ENCODE measurements at regions not wholly inside any gene's neighbourhood (a gene's known extent, or its start where the extent isn't known, plus 50 kb on each side); places are given as distances from the start of the nearest gene placed in this dataset.

DNA sequence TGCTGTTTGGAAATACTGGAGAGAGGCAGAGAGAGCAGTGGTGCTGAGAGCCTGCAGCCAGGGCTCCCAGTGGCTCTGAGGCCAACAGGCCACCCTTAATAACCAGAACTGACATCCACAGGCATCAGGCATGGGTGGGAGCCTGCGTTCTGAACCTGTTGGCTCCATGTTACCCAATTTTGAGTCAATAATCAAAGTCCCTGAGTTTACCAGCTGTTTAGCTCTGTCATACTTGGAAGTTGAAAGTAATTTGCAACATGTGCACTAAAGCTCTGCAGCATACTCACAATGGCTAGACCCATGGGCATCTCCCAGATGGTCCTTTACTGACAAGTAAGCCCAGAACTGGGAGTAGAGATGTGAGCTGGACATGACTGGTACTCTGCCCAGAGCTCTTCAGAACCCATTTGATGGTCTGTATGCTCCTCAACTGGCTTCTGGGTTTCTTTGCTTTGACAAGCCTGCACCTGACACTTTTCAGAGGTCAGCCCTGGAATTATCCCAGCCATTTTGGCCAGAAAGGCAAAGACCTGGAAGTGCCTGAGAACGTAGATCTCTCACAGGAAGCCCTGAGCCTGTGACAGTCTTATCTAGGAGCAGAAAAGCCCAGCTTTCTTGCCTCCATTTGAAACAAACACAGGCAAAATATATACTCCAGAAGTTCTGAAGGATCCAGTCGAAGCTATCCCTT, 122.4 kb upstream of the CITED2 start:
- DNase-seq, result no peak

DNA sequence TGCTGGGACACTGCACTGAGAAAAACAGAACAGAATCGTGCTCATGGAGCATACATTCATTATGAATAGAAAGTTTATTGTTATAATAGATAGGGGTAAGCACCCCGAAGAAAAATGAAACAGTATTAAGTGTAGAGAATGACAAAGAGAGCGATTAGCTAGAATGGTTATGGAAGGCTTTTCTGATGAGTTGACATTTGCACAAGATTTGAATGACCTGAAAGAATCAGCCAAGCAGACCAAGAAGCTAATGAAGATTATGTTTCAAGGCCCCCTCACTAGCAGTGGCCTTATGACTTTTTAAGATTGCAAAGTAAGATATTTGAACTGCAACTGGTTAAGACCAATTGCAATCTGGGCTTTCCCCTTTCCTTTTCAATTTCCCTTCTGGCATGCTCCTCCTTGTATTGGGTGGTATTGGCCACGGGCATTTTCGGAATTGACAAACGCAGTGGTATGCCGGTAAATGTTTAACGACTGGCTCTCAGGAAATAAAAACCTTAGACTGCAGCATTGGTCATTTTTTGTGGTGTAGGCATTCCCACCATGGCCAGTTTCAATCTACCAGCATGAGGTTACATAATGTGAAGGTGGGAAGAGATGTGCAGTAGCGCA, 120.0 kb upstream of the CITED2 start:
- no peak for DNase-seq

DNA sequence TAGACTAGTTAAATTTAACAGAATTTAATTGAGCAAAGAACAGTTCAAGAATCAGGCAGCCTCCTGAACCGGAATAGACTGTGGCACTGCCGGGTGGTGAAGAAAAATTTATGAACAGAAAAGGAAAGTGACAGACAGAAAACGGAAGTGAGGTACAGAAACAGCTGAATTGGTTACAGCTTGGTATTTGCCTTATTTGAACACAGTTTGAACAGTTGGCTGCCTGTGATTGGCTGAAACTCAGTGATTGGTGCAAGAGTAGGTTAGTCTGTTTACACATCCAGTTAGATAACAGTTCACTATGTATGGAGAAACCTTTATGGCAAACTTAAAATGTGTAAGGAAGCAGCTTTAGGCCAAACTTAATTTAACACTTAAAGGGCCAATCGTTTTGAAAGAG, 116.0 kb upstream of the CITED2 start:
- peak; percentile 25 for DNase-seq

GRCh38 chr6:139486476-139486799, 112.0 kb upstream of the CITED2 start:
- no peak for DNase-seq

- DNase-seq, result peak; percentile 5
These were observed 111.5 kb upstream of the CITED2 start for GRCh38 chr6:139485742-139486475.

DNA sequence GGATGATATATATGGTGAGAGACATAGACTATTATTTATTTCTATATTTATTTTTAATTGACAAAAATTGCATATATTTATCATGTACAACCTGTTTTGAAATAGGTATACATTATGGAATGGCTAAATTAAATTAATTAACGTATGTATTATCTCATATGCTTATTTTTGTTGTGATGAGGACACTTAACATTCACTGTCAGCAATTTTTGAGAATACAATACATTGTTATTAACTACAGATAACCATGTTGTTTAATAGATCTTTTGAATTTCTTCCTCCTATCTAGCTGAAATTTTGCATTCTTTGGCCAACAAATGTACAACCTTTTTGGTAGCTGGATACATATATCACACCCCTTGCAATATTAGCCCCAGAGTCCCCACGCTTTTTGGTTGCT, 110.7 kb upstream of the CITED2 start:
- DNase-seq, result no peak

GRCh38 chr6:139483079-139483478, 108.6 kb upstream of the CITED2 start:
- no peak for DNase-seq

GRCh38 chr6:139482287-139482686, 107.8 kb upstream of the CITED2 start:
- DNase-seq, result no peak

GRCh38 chr6:139480356-139481165, 106.1 kb upstream of the CITED2 start:
- DNase-seq, result no peak

DNA sequence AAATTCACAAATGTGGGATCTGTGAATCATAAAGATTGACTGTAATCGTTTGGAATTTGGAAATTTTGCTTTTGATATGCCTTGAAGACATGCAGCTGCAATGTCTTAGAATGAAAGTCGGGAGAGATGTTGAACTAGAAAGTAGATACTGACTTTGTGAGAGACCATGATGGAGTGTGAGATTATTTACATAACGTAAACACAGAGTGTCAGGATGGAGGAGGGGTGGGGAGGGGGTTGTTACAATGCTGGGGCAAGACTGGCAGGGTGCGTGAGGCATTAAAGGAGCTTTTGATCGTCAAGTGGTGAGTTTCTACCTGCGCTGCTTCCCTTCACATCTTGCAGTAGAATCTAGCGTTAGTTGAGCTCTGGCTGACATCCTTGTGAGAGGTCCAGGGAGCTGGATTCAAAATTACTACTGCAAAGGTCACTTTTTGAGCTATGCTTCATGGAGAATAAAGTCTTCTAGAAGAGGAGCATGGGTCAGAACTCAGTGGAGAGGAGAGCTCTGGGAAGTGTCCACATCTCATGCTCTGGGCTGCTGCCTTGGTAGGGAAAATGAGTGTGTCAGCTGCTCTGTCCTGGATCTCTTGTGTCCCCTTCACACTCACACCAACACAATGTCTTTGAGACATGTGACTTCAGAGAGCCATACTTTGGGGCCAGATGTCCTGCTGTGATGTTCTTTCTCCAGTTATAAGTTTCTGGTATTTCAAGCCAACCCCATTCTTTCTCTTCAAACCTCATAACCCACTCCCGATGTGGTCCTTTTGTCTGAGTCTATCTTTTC, 105.2 kb upstream of the CITED2 start:
- no peak for DNase-seq

GRCh38 chr6:139475646-139476045, 101.2 kb upstream of the CITED2 start:
- no peak for DNase-seq

- no peak for DNase-seq
These were observed 100.8 kb upstream of the CITED2 start for GRCh38 chr6:139475241-139475640.

DNA sequence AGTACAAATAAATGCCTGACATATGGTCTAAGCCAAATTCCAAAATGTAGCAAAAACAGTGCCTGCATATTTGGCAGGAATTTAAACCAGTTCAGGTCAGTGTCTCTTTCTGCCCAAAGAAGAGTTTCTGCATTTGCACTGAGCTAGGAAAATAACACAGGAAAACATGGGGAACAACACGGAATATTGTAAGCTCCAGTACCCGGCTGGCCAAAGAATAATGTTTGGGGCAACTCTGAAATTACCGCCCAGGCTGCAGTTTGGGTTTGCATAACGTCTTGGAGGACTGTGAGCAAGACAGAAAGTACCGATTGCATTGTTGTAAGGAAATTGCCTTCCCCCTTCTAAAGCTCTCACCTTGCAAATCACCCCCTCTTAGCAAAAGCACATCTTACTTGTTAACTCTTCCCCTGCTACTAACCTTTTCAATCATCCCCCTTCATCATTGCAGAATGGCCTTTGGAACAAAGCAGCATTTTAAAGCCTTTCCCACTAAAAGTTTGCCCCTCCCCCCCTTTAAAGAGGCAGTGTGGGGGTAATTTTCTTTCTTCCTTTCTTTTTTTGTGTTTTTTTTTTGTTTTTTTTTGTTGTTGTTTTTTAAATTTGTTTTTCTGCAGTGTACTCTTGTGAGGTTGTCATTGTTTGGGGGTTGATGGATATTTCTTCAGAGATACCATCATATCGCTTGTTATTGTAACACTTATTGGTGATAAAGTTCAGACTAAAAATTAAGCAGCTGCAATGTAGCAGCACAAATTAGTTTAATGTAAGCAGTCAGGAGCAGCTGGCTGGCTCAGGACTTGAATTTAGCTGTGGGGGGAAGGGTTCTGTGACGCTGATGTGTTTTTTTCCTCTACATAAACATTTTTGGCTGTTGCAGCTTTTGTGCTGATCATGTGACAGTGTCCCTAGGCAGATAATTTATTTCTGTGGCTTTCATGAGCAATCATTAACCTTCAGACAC, 100.0 kb upstream of the CITED2 start:
- no peak for DNase-seq

DNA sequence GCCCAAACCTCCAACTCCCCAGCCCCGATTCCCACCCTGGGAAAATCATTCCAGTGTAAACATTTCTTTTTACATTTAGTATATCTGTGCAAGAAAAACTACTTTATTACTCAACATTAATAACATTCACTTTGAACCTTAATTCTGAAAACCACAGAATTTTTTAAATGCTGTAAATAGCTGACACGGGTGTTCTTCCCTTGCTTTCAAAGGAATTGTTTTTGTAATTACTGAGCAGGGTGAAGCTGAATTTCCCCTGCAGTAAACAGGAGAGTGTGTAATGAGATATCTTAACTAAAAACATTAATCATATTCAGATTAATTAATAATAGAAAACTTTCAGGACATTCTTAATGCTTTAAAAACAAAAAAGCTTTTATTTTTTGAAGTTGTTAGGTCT, 99.3 kb upstream of the CITED2 start:
- no peak for DNase-seq

GRCh38 chr6:139473231-139473701, 98.8 kb upstream of the CITED2 start:
- DNase-seq, result no peak

- DNase-seq, result no peak
These were observed 98.0 kb upstream of the CITED2 start for GRCh38 chr6:139472351-139473015.

- no peak for DNase-seq
These were observed 96.5 kb upstream of the CITED2 start for GRCh38 chr6:139470997-139471396.

- DNase-seq, result no peak
These were observed 93.9 kb upstream of the CITED2 start for GRCh38 chr6:139468178-139468819.

- no peak for DNase-seq
These were observed 83.0 kb upstream of the CITED2 start for GRCh38 chr6:139457476-139457875.
